IMR-90 (cell line): ENCODE measurements at regions not wholly inside any gene's neighbourhood (a gene's known extent, or its start where the extent isn't known, plus 50 kb on each side); places are given as distances from the start of the nearest gene placed in this dataset.

Source experiments
- ATAC-seq: fragments of 200-7000 bp; cut with Tn5 transposase; 2 replicates; pipeline ENCODE4 v1.9.1; 2020; ENCODE audit warnings: low read depth, mild to moderate bottlenecking, moderate library complexity
- BruUV-seq: library from RNA; stranded (reverse); fragments of 400-500 nt; replicated peaks from 2 replicates; lab custom pipeline; 2021; lab: Mats Ljungman, UMichigan
- CTCF ChIA-PET: fragments of 300-600 bp; formaldehyde crosslinking; extraction: SDS; loops from one replicate; lab custom pipeline; 2021; ENCODE audit warnings: antibody characterized with exemption; lab: Yijun Ruan, JAX
- POLR2A ChIA-PET: fragments of 300-600 bp; sonication (Branson Sonifier 250); formaldehyde crosslinking; loops from one replicate; lab custom pipeline; 2022; ENCODE audit warnings: antibody characterized with exemption; ENCODE audit not compliant: unreplicated experiment; lab: Charles Lee
- DNase-seq: peaks from one replicate; pipeline ENCODE4 v3.0.0; 2013
- H2AFZ ChIP-seq: replicated peaks from 2 replicates; pipeline ENCODE3; 2013; ENCODE audit warnings: low read length, mild to moderate bottlenecking; ENCODE audit not compliant: poor library complexity
- H2AK5ac ChIP-seq: 2 replicates; pipeline ENCODE4 v1.6.1; 2013; ENCODE audit warnings: low read depth, low read length, inconsistent platforms
- H2AK9ac ChIP-seq: replicated peaks from 2 replicates; pipeline ENCODE3; 2013; ENCODE audit warnings: mild to moderate bottlenecking, low read depth, low read length, moderate library complexity; ENCODE audit not compliant: poor library complexity
- H2BK120ac ChIP-seq: 2 replicates; pipeline ENCODE4 v1.6.1; 2013; ENCODE audit warnings: low read depth, low read length, inconsistent platforms
- H2BK15ac ChIP-seq: 3 replicates; pipeline ENCODE4 v1.6.1; 2013; ENCODE audit warnings: low read depth, low read length, inconsistent platforms
- H2BK20ac ChIP-seq: 2 replicates; pipeline ENCODE4 v1.6.1; 2013; ENCODE audit warnings: low read depth, mild to moderate bottlenecking, inconsistent platforms, low read length, moderate library complexity
- H2BK5ac ChIP-seq: 2 replicates; pipeline ENCODE4 v1.6.1; 2013; ENCODE audit warnings: mild to moderate bottlenecking, low read depth, low read length, inconsistent platforms; ENCODE audit not compliant: poor library complexity, severe bottlenecking
- H3K14ac ChIP-seq: replicated peaks from 2 replicates; pipeline ENCODE4 v1.6.1; 2013; ENCODE audit warnings: low read depth, low read length, inconsistent platforms
- H3K18ac ChIP-seq: 2 replicates; pipeline ENCODE4 v1.6.1; 2013; ENCODE audit warnings: low read depth, low read length, control low read depth
- H3K23ac ChIP-seq: 2 replicates; pipeline ENCODE4 v1.6.1; 2013; ENCODE audit warnings: low read depth, low read length, inconsistent platforms
- H3K27ac ChIP-seq: 2 replicates; pipeline ENCODE4 v1.5.1; 2013; ENCODE audit warnings: mild to moderate bottlenecking, control low read depth, low read length; ENCODE audit not compliant: insufficient read depth
- H3K27me3 ChIP-seq: 2 replicates; pipeline ENCODE4 v1.6.1; 2013; ENCODE audit warnings: low read length; ENCODE audit not compliant: control insufficient read depth, insufficient read depth
- H3K36me3 ChIP-seq: 2 replicates; pipeline ENCODE4 v1.6.1; 2013; ENCODE audit warnings: low read length, mixed read lengths; ENCODE audit not compliant: control insufficient read depth, insufficient read depth
- H3K4ac ChIP-seq: 2 replicates; pipeline ENCODE4 v1.6.1; 2013; ENCODE audit warnings: low read depth, low read length, inconsistent platforms
- H3K4me1 ChIP-seq: 2 replicates; pipeline ENCODE4 v1.6.1; 2013; ENCODE audit warnings: low read length, mixed read lengths; ENCODE audit not compliant: control insufficient read depth, insufficient read depth
- H3K4me2 ChIP-seq: 2 replicates; pipeline ENCODE4 v1.6.1; 2013; ENCODE audit warnings: low read depth, mild to moderate bottlenecking, control low read depth, low read length, moderate library complexity
- H3K4me3 ChIP-seq: 2 replicates; pipeline ENCODE4 v1.5.1; 2013; ENCODE audit warnings: low read depth, mild to moderate bottlenecking, control low read depth, low read length, moderate library complexity; ENCODE audit not compliant: insufficient read depth
- H3K56ac ChIP-seq: 2 replicates; pipeline ENCODE4 v1.6.1; 2013; ENCODE audit warnings: low read length, inconsistent platforms; ENCODE audit not compliant: insufficient read depth; ENCODE audit errors: extremely low read depth
- H3K79me1 ChIP-seq, 2 experiments: 2 replicates each; pipeline ENCODE4 v1.6.1; 2013; ENCODE audit warnings: low read length in 2 of 2, inconsistent platforms in 1 of 2, low read depth in 1 of 2
- H3K9ac ChIP-seq: 2 replicates; pipeline ENCODE4 v1.6.1; 2013; ENCODE audit warnings: low read depth, low read length, control low read depth
- H3K9me1 ChIP-seq: 2 replicates; pipeline ENCODE4 v1.6.1; 2013; ENCODE audit warnings: low read length, inconsistent platforms; ENCODE audit not compliant: insufficient read depth
- H3K9me3 ChIP-seq: 2 replicates; pipeline ENCODE4 v1.6.1; 2013; ENCODE audit warnings: low read length; ENCODE audit not compliant: control insufficient read depth, insufficient read depth
- H4K20me1 ChIP-seq: 2 replicates; pipeline ENCODE4 v1.6.1; 2013; ENCODE audit warnings: low read length, inconsistent platforms; ENCODE audit not compliant: insufficient read depth
- H4K5ac ChIP-seq: 2 replicates; pipeline ENCODE4 v1.6.1; 2013; ENCODE audit warnings: mild to moderate bottlenecking, low read depth, low read length, control low read depth
- H4K8ac ChIP-seq, 2 experiments: 2 replicates each; pipeline ENCODE4 v1.6.1; 2013; ENCODE audit warnings: low read depth in 2 of 2, low read length in 2 of 2, control low read depth in 1 of 2, inconsistent platforms in 1 of 2
- H4K91ac ChIP-seq: 2 replicates; pipeline ENCODE4 v1.6.1; 2013; ENCODE audit warnings: low read depth, low read length, inconsistent platforms; ENCODE audit not compliant: insufficient read depth
- BHLHE40 ChIP-seq: fragments of 150-350 bp; IDR thresholded peaks from 2 replicates; pipeline ENCODE4 v1.6.1; 2016; ENCODE audit warnings: mild to moderate bottlenecking, low read depth, low read length
- CEBPB ChIP-seq: IDR thresholded peaks from 2 replicates; pipeline ENCODE4 v1.6.1; 2012; ENCODE audit warnings: low read depth, low read length, improper control_type of control experiment
- CHD1 ChIP-seq: IDR thresholded peaks from 2 replicates; pipeline ENCODE4 v1.6.1; 2012; ENCODE audit warnings: low read depth, low read length, improper control_type of control experiment
- CTCF ChIP-seq: conservative IDR thresholded peaks from 2 replicates; pipeline ENCODE4 v1.5.1; 2012; ENCODE audit warnings: mild to moderate bottlenecking, low read depth, low read length, improper control_type of control experiment
- ELK1 ChIP-seq: fragments of 150-350 bp; IDR thresholded peaks from 2 replicates; pipeline ENCODE4 v1.6.1; 2016; ENCODE audit warnings: low read depth, mild to moderate bottlenecking, low read length, moderate library complexity, borderline replicate concordance
- FOS ChIP-seq: fragments of 150-350 bp; IDR thresholded peaks from 2 replicates; pipeline ENCODE4 v1.6.1; 2016; ENCODE audit warnings: low read depth, low read length
- MAFK ChIP-seq: IDR thresholded peaks from 2 replicates; pipeline ENCODE4 v1.6.1; 2012; ENCODE audit warnings: low read depth, low read length, improper control_type of control experiment
- MAZ ChIP-seq: IDR thresholded peaks from 2 replicates; pipeline ENCODE4 v1.6.1; 2012; ENCODE audit warnings: low read depth, mild to moderate bottlenecking, low read length, improper control_type of control experiment, moderate library complexity, borderline replicate concordance
- MXI1 ChIP-seq: IDR thresholded peaks from 2 replicates; pipeline ENCODE4 v1.6.1; 2012; ENCODE audit warnings: low read depth, mild to moderate bottlenecking, low read length, moderate library complexity, borderline replicate concordance
- NFE2L2 ChIP-seq: fragments of 150-350 bp; IDR thresholded peaks from 2 replicates; pipeline ENCODE4 v1.6.1; 2016; ENCODE audit warnings: low read depth, mild to moderate bottlenecking, low read length
- POLR2A ChIP-seq: IDR thresholded peaks from 2 replicates; pipeline ENCODE4 v1.6.1; 2012; ENCODE audit warnings: mild to moderate bottlenecking, low read depth, low read length
- RAD21 ChIP-seq: IDR thresholded peaks from 2 replicates; pipeline ENCODE4 v1.6.1; 2012; ENCODE audit warnings: low read length, improper control_type of control experiment
- RCOR1 ChIP-seq: IDR thresholded peaks from 2 replicates; pipeline ENCODE4 v1.6.1; 2012; ENCODE audit warnings: mild to moderate bottlenecking, low read length, improper control_type of control experiment; ENCODE audit not compliant: insufficient replicate concordance
- RFX5 ChIP-seq: IDR thresholded peaks from 2 replicates; pipeline ENCODE4 v1.8.0; 2012; ENCODE audit warnings: low read depth, mild to moderate bottlenecking, low read length, moderate library complexity
- SMC3 ChIP-seq: fragments of 150-350 bp; IDR thresholded peaks from 2 replicates; pipeline ENCODE4 v1.6.1; 2016; ENCODE audit warnings: low read depth, mild to moderate bottlenecking, antibody characterized with exemption, low read length, moderate library complexity
- USF2 ChIP-seq: fragments of 150-350 bp; IDR thresholded peaks from 2 replicates; pipeline ENCODE4 v1.6.1; 2017; ENCODE audit warnings: mild to moderate bottlenecking, antibody characterized with exemption, low read length, low read depth
- WGBS, 2 experiments: methylation state at CpG; one replicate each; pipeline versions ENCODE4 v1.1.5 to v1.1.7; 2013; ENCODE audit warnings: missing lambda C conversion rate in 2 of 2; ENCODE audit not compliant: insufficient read length in 1 of 2; ENCODE audit errors: extremely low coverage in 2 of 2; 5-methylcytosine and 5-hydroxymethylcytosine counted together
- dilution Hi-C: fragments of 300-500 bp; cut with HindIII; formaldehyde crosslinking; loops from one replicate; pipeline ENCODE4 v1.14.3; 2018; ENCODE audit warnings: low sequenced_read_pairs; ENCODE audit not compliant: unreplicated experiment
- in situ Hi-C: fragments of 300-500 bp; cut with MboI; formaldehyde crosslinking; loops from 3 replicates; pipeline ENCODE4 v1.14.3; 2019; ENCODE audit warnings: low sequenced_read_pairs, inconsistent platforms, mixed read lengths
- intact Hi-C: fragments of 100-400 bp; cut with micrococcal nuclease; formaldehyde crosslinking; loops from 2 replicates; pipeline ENCODE4 v1.10.0; 2022

GRCh38 chr12:28645436-28645835 is 455.2 kb downstream of the CCDC91 start:
- Histone ChIP-seq H2AK9ac (no peak overlapping the region), H3K4me1 (no peaks in the 10 kb centered on the region), H3K27ac (no peak overlapping the region), H3K18ac (no peak overlapping the region), H2BK120ac (no peak overlapping the region), H2BK20ac (no peak overlapping the region), H3K27me3 (no peaks in the 10 kb centered on the region), H3K4ac (no peak overlapping the region), H2BK5ac (no peak overlapping the region), H3K36me3 (no peaks in the 10 kb centered on the region), H4K8ac (no peak overlapping the region), H2AK5ac (no peak overlapping the region), H3K4me3 (no peak overlapping the region), H4K5ac (no peak overlapping the region), H3K9ac (no peak overlapping the region), H3K56ac (no peak overlapping the region), H4K91ac (no peak overlapping the region), H3K9me3 (no peaks in the 10 kb centered on the region), H3K9me1 (no peaks in the 10 kb centered on the region), H3K4me2 (no peak overlapping the region), H3K79me1 (no peaks in the 10 kb centered on the region), H2AFZ (no peak overlapping the region), H3K14ac (no peak overlapping the region), H4K20me1 (no peaks in the 10 kb centered on the region), H3K23ac (no peak overlapping the region), H2BK15ac (no peak overlapping the region)
- ATAC-seq (no peak), DNase-seq (no peak)
- ChIA-PET CTCF (interaction anchor here (0.5 kb wide), 1 partner anchor 95 kb away, joined by 6 read pairs; no protein-coding TSS in a partner anchor), POLR2A (no interaction called here)
- BruUV-seq = no TSS peak
- in situ Hi-C loops (loop anchor here (10.0 kb wide), 1 partner anchor 59 kb away; no protein-coding TSS in a partner anchor), intact Hi-C loops (no loop called here), dilution Hi-C loops (no loop called here)
- WGBS, 2 experiments = 70% methylated on average over 2 of the region's 8 CpGs; no CpG with 5 or more reads in 1 of the 2 experiments
- TF ChIP-seq FOS (no peak), BHLHE40 (no peak), POLR2A (no peak), CEBPB (no peak), RFX5 (no peak), MAFK (no peak), ELK1 (no peak), MXI1 (no peak), MAZ (no peak), CTCF (no peak), CHD1 (no peak), NFE2L2 (no peak), USF2 (no peak), RAD21 (no peak), RCOR1 (no peak), SMC3 (no peak)
